HepG2 (cell line): ENCODE measurements at regions not wholly inside any gene's neighbourhood (a gene's known extent, or its start where the extent isn't known, plus 50 kb on each side); places are given as distances from the start of the nearest gene placed in this dataset.

Source experiments
- CEBPB ChIP-seq: IDR thresholded peaks from 2 replicates; pipeline ENCODE4 v1.6.1; 2011; ENCODE audit warnings: low read depth, low read length, improper control_type of control experiment, borderline replicate concordance
- NFIC ChIP-seq: IDR thresholded peaks from 2 replicates; pipeline ENCODE4 v1.6.1; 2012; ENCODE audit warnings: mild to moderate bottlenecking, low read length, inconsistent platforms
- POLR2A ChIP-seq, 2 experiments: IDR thresholded peaks; 2 replicates each; pipeline ENCODE4 v1.6.1; 2011; ENCODE audit warnings: low read depth in 2 of 2, low read length in 2 of 2, mild to moderate bottlenecking in 1 of 2, moderate library complexity in 1 of 2; ENCODE audit not compliant: insufficient read depth in 1 of 2
- RAD21 ChIP-seq: fragments of 450-650 bp; formaldehyde crosslinking; IDR thresholded peaks from 2 replicates; pipeline ENCODE4 v1.5.0; 2020; ENCODE audit warnings: mild to moderate bottlenecking
- SAP130 ChIP-seq: IDR thresholded peaks from 2 replicates; pipeline ENCODE4 v1.6.1; 2016; ENCODE audit warnings: low read depth
- ZMAT3 ChIP-seq: sonication (generic); formaldehyde crosslinking; conservative IDR thresholded peaks from 2 replicates; pipeline ENCODE4 v1.7.0; 2021; ENCODE audit warnings: missing genetic modification reagents
- ZNF619 ChIP-seq: sonication (generic); formaldehyde crosslinking; IDR thresholded peaks from 2 replicates; pipeline ENCODE4 v1.4.0; 2020; ENCODE audit warnings: mild to moderate bottlenecking, missing genetic modification reagents
- TF ChIP-seq, protein P1 (sequence below): sonication (generic); formaldehyde crosslinking; IDR thresholded peaks from 2 replicates; pipeline ENCODE4 v1.5.0; 2020; ENCODE audit warnings: mild to moderate bottlenecking, missing genetic modification reagents, moderate library complexity

DNA sequence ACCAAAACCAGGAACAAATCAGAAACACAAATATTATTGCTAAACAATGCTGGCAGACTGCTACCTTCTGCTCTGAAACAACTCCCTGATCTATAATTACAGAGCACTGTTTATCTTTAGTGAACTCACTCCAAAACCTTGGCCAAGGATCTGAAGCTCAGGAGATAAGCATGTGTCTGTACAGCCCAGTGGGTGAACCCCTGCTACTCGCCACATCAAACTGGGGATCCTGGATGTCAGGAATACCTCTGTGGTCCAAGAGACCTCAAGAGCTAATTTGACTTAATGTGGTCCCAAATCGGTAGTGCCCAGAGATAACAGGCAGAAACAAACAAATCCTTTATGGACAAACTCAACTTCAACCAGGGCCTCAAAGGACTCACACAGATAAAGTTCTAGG lies 381.8 kb downstream of the KIF16B start:
- TF ChIP-seq CEBPB, result no peak
- no peak for TF ChIP-seq NFIC
- TF ChIP-seq RAD21 (CRISPR knock-in tag), result no peak
- no peak for TF ChIP-seq POLR2A (IDR thresholded peaks at IDR 0.05; ENCODE audit: insufficient read depth in 1 of 2, low read depth in 2 of 2, low read length in 2 of 2)
- no peak for TF ChIP-seq SAP130 (CRISPR knock-in tag)
- TF ChIP-seq ZNF619, result no peak
- no peak for TF ChIP-seq ZMAT3 (CRISPR knock-in tag)
- TF ChIP-seq, protein P1, sequence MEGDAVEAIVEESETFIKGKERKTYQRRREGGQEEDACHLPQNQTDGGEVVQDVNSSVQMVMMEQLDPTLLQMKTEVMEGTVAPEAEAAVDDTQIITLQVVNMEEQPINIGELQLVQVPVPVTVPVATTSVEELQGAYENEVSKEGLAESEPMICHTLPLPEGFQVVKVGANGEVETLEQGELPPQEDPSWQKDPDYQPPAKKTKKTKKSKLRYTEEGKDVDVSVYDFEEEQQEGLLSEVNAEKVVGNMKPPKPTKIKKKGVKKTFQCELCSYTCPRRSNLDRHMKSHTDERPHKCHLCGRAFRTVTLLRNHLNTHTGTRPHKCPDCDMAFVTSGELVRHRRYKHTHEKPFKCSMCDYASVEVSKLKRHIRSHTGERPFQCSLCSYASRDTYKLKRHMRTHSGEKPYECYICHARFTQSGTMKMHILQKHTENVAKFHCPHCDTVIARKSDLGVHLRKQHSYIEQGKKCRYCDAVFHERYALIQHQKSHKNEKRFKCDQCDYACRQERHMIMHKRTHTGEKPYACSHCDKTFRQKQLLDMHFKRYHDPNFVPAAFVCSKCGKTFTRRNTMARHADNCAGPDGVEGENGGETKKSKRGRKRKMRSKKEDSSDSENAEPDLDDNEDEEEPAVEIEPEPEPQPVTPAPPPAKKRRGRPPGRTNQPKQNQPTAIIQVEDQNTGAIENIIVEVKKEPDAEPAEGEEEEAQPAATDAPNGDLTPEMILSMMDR (CRISPR knock-in tag), result no peak
